Ovary (tissue), 7 donors: ENCODE measurements at regions not wholly inside any gene's neighbourhood (a gene's known extent, or its start where the extent isn't known, plus 50 kb on each side); places are given as distances from the start of the nearest gene placed in this dataset.

Experiments
- DNase-seq, 5 donors: peaks; one replicate each; pipeline ENCODE4 v3.0.0-alpha.2; 2019 to 2020
- H3K27ac ChIP-seq, 2 donors: fragments of 200-600 bp; one replicate each; pipeline versions ENCODE4 v1.5.1 to v1.8.0; 2019 to 2022
- H3K27me3 ChIP-seq: fragments of 200-600 bp; one replicate; pipeline ENCODE4 v1.8.0; 2022
- H3K36me3 ChIP-seq: fragments of 200-600 bp; sonication (generic); one replicate; pipeline ENCODE4 v1.5.1; 2019
- H3K4me1 ChIP-seq: one replicate; pipeline ENCODE4 v1.8.1; 2013; ENCODE audit warnings: mild to moderate bottlenecking, moderate library complexity; ENCODE audit not compliant: insufficient read depth
- H3K4me3 ChIP-seq: fragments of 200-600 bp; sonication (generic); one replicate; pipeline ENCODE4 v1.5.1; 2017
- H3K9me3 ChIP-seq, 2 donors: fragments of 200-600 bp in 1 of 2; sonication (generic) in 1 of 2; one replicate each; pipeline versions ENCODE4 v1.5.1 to v1.8.1; 2013 to 2019; ENCODE audit warnings: mild to moderate bottlenecking in 1 of 2, moderate library complexity in 1 of 2
- CTCF ChIP-seq, 3 donors: fragments of 450-650 bp in 2 of 3; fragments of 200-600 bp in 1 of 3; IDR thresholded peaks; one replicate each; pipeline versions ENCODE4 v1.5.1 to v1.8.0; 2016 to 2022; ENCODE audit warnings: antibody characterized with exemption in 3 of 3, mild to moderate bottlenecking in 1 of 3
- EP300 ChIP-seq: sonication (generic); formaldehyde crosslinking; IDR thresholded peaks from one replicate; pipeline ENCODE4 v1.6.1; 2017; ENCODE audit warnings: antibody characterized with exemption
- POLR2A ChIP-seq: fragments of 450-650 bp; IDR thresholded peaks from one replicate; pipeline ENCODE4 v1.6.1; 2017; ENCODE audit warnings: antibody characterized with exemption, mild to moderate bottlenecking, moderate library complexity
- WGBS, 3 donors: extraction: QIAGEN DNeasy Blood & Tissue Kit in 1 of 3; methylation state at CpG; one replicate each; pipeline versions ENCODE4 v1.1.5 to v1.1.7; 2013 to 2017; 5-methylcytosine and 5-hydroxymethylcytosine counted together
- intact Hi-C, 4 donors: fragments of 100-400 bp; cut with DNase I; formaldehyde crosslinking; loops; one replicate each; pipeline versions ENCODE4 v1.11.0 to v1.15.1; 2022 to 2023
- donor health status: DM: no; HTN: no; CAD: no; lungs with moderate emphysema.
- donor health status: DM: no; HTN: no; CAD: no.
- donor health status: Bipolar disorder and iron deficiency.
- donor health status: DM: no; HTN: no; CAD: no.
- donor health status: DM: yes; HTN: yes; CAD: no.

GRCh38 chr11:127931803-127932202 is 655.6 kb downstream of the ETS1 start:
- WGBS, 3 donors: 85 to 90% (median 87%) methylated on average over 7 of the region's 7 CpGs
- no peak for DNase-seq
- Histone ChIP-seq H3K36me3 (no peaks in the 10 kb centered on the region), H3K4me3 (no peak overlapping the region), H3K27ac (no peak overlapping the region), H3K9me3 (no peaks in the 10 kb centered on the region), H3K4me1 (no peaks in the 10 kb centered on the region), H3K27me3 (no peaks in the 10 kb centered on the region)
- intact Hi-C loops: no loop called here
- TF ChIP-seq EP300 (no peak), POLR2A (no peak), CTCF (IDR thresholded peaks at IDR 0.05) (no peak)

DNA sequence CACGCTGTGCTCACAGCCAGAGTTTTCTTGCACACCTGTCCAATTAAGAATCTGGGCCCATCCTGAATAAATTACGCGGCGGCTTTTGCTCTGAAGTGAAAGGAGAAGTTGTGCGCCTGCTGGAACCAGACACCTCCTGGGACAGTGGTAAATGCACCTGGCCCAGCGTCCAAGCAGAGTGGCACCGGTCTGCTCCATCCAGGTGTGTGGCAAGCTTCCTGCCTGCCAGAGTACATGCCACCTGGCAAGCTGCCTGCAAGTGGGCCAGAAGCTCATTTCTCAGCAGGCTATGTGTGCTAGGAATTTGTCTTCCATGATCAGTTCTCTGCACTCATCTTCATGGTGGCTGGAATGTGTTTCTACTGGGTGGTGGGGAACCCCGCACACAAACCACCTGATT is 660.6 kb downstream of the ETS1 start:
- Histone ChIP-seq H3K4me3 (no peak overlapping the region), H3K4me1 (no peaks in the 10 kb centered on the region), H3K27me3 (no peaks in the 10 kb centered on the region), H3K36me3 (no peaks in the 10 kb centered on the region), H3K27ac (no peak overlapping the region), H3K9me3 (no peaks in the 10 kb centered on the region)
- intact Hi-C loops: no loop called here
- no peak for TF ChIP-seq POLR2A
- no peak for TF ChIP-seq EP300
- no peak for TF ChIP-seq CTCF (IDR thresholded peaks at IDR 0.05)
- 92 to 96% (median 95%) methylated on average over 8 of the region's 8 CpGs for WGBS, 3 donors
- no peak for DNase-seq

- no peaks in the 10 kb centered on the region for H3K36me3 ChIP-seq
- WGBS, 3 donors: 23 to 43% (median 27%) methylated on average over 4 of the region's 4 CpGs
- H3K27me3 ChIP-seq: no peaks in the 10 kb centered on the region
- intact Hi-C loops: no loop called here
- no peak overlapping the region for H3K4me3 ChIP-seq
- H3K4me1 ChIP-seq: no peaks in the 10 kb centered on the region
- no peak for DNase-seq
- no peak for TF ChIP-seq CTCF (IDR thresholded peaks at IDR 0.05)
- H3K27ac ChIP-seq: no peak overlapping the region
- H3K9me3 ChIP-seq: no peaks in the 10 kb centered on the region
These were observed 661.9 kb downstream of the ETS1 start for GRCh38 chr11:127925475-127925874.

DNA sequence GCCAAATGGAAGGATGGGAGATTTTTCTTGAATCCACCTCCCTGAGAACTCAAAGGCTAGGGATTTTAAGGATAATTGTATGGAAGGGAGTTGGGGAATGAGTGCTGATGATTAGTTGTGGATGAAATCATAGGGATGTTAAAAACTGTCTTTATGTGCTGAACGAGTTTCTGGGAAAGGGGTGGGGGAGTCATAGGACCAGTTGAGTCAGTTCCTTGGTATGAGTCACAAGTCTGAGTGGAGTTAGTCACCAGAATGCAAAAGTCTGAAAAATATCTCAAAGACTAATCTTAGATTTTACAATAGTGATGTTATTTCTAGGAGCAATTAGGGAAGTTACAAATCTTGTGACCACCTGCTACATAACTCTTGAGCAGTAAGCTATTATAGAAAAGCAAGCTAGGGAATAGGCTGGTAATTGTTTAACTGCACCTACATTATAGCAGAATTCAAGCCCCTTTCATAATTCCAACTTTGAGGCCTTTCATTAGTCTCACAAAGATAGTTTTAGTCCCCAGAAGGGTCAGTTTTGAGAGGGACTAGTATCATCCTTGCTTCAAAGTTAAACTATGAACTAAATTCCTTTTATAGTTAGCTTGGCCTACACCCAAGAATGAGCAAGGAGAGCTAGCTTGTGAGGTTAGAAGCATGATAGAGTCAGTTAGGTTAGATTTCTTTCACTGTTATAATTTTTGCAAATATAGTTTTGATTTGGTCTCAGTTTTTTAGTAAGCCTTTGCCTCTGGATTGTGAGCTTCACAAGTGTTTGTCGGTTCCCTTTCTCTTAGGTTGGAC is 668.0 kb downstream of the ETS1 start:
- Histone ChIP-seq H3K27me3 (no peaks in the 10 kb centered on the region), H3K4me1 (no peaks in the 10 kb centered on the region), H3K4me3 (no peak overlapping the region), H3K9me3 (no peaks in the 10 kb centered on the region), H3K27ac (no peak overlapping the region), H3K36me3 (no peaks in the 10 kb centered on the region)
- DNase-seq: no peak
- WGBS, 3 donors: 71 to 83% (median 79%) methylated on average over 2 of the region's 2 CpGs
- TF ChIP-seq CTCF (IDR thresholded peaks at IDR 0.05) (no peak), EP300 (no peak), POLR2A (no peak)
- intact Hi-C loops: no loop called here
